GM23338 (cell line): ENCODE measurements at regions not wholly inside any gene's neighbourhood (a gene's known extent, or its start where the extent isn't known, plus 50 kb on each side); places are given as distances from the start of the nearest gene placed in this dataset.

Experiments used
- CREB1 ChIP-seq: fragments of 250-450 bp; sonication (Bioruptor Pico); IDR thresholded peaks from 2 replicates; pipeline ENCODE4 v1.5.0; 2020; ENCODE audit warnings: low read depth, mild to moderate bottlenecking, moderate library complexity
- CTCF ChIP-seq, 2 experiments: fragments of 200-600 bp in 1 of 2; sonication (generic) in 1 of 2; conservative IDR thresholded peaks; 2 replicates each; pipeline versions ENCODE4 v1.5.1 to v1.6.1; 2016 to 2017; ENCODE audit warnings: antibody characterized with exemption in 2 of 2, low read depth in 2 of 2, mild to moderate bottlenecking in 2 of 2, moderate library complexity in 1 of 2
- EZH2 ChIP-seq: fragments of 200-600 bp; sonication (generic); IDR thresholded peaks from one replicate; pipeline ENCODE4 v1.8.0; 2017; ENCODE audit warnings: antibody characterized with exemption, mild to moderate bottlenecking, low read depth; ENCODE audit not compliant: unreplicated experiment
- STAT1 ChIP-seq: IDR thresholded peaks from one replicate; pipeline ENCODE4 v1.6.1; 2016; ENCODE audit warnings: antibody characterized with exemption; ENCODE audit not compliant: unreplicated experiment

- TF ChIP-seq CTCF (conservative IDR thresholded peaks at IDR 0.05; ENCODE audit: low read depth in 2 of 2) (no peak), CREB1 (no peak), STAT1 (no peak), EZH2 (no peak)
These were observed 102.7 kb upstream of the MIER3 start for GRCh38 chr5:57054671-57055070.
